GM21825 (cell line): ENCODE measurements at regions not wholly inside any gene's neighbourhood (a gene's known extent, or its start where the extent isn't known, plus 50 kb on each side); places are given as distances from the start of the nearest gene placed in this dataset.
"Not testable (repeated sequence)": the region's sequence is repeated elsewhere in the genome, so short reads cannot be mapped to it uniquely, and the experiment has no call there.

Experiments used
- ATAC-seq: cut with Tn5 transposase; IDR thresholded peaks from one replicate; pipeline ENCODE4 v1.9.1; 2021; ENCODE audit warnings: mild to moderate bottlenecking, moderate library complexity; ENCODE audit not compliant: unreplicated experiment

GRCh38 chr6:121544691-121545090 is 109.2 kb downstream of the GJA1 start:
- no peak for ATAC-seq

GRCh38 chr6:121548131-121548530 is 112.7 kb downstream of the GJA1 start:
- no peak for ATAC-seq

DNA sequence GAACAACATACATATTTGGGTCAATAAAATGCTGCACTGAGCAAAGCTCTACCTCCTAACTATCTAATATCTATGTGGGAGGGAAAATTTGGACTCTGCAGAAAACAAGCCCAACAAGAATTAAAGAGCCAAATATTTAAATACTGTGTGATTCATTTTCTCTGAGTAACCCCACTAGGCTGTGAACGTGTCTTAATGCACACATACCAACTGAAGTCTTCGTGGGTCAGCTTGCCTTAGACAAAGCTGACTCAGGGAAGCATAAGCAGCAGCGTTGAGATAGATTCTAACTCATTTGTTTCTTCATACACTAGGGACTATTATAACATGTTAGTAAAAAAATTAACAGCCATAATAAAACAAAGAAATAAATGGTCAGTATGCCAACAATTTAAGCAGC is 114.3 kb downstream of the GJA1 start:
- no peak for ATAC-seq

GRCh38 chr6:121550491-121551010 is 115.1 kb downstream of the GJA1 start:
- no peak for ATAC-seq

GRCh38 chr6:121555201-121555600 is 119.8 kb downstream of the GJA1 start:
- no peak for ATAC-seq

DNA sequence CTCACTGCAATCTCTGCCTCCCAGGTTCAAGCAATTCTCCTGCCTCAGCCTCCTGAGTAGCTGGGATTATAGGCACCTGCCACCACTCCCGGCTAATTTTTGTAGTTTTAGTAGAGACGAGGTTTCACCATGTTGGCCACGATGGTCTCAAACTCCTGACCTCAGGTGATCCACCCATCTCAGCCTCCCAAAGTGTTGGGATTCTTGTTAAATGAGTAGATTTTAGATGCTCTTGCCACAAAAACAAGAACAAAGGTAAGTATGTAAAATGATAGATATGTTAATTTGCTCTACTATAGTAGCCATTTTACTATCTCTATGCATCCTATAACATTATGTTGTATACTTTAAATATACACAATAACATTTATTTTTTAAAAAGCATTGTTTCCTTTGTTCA is 120.7 kb downstream of the GJA1 start:
- ATAC-seq, result not testable (repeated sequence)

- no peak for ATAC-seq
These were observed 121.9 kb downstream of the GJA1 start for GRCh38 chr6:121557146-121557940.

- ATAC-seq, result no peak
These were observed 124.3 kb downstream of the GJA1 start for GRCh38 chr6:121559611-121560269.

DNA sequence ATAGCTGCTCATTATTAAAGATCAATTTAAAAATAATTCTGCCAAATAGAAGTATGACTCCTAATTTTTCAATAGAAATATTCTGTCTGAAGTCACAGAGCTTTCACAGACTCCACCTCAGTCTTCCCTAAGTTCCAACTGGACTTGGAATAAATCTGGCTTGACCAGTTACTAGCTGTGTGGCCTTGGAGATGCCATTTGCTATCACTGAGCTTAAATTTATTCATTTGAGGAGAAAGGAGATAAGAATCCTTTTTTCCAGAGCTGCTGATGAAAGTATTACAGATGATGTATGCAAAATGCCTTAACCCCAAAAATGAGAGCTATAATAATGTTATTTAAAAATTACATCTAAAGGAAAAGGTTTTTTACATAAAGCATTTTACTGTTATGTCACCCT is 125.0 kb downstream of the GJA1 start:
- ATAC-seq, result no peak

GRCh38 chr6:121563286-121563685 is 127.8 kb downstream of the GJA1 start:
- no peak for ATAC-seq

- not testable (repeated sequence) for ATAC-seq
These were observed 129.1 kb downstream of the GJA1 start for GRCh38 chr6:121564529-121564928.

DNA sequence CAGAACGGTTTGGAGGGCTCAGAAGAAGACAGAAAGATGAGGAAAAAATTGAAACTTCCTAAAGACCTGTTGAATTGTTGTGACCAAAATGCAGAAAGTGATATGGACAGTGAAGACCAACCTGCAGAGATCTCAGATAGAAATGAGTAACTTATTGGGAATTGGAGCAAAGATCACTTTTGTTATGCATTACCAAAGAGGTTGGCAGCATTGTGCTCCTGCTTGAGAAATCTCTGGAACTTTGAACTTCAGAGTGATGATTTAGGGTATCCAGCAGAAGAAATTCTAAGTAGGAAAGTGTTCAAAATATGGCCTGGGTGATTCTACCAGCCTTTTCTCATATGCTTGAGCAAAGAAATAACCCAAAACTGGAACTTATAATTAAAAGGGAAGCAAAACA is 136.0 kb downstream of the GJA1 start:
- no peak for ATAC-seq

DNA sequence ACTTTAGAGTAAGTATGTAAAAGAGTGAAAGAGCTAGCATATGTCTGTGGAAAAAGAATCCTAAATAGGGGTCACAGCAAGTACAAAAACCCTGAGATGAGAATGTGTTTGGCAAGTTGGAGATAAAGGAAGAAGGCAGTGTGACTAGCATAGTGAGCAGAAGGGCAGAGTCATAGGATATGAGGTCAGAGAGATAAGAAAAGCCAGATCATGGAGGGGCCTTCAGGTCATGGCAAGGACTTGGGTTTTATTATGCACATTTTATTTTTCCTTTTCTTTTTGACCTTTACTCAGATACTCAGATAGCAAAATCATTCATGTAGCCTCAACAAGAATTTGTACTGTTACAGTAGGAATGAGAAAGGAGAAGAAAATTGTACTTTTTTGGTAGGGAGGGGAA is 138.0 kb downstream of the GJA1 start:
- no peak for ATAC-seq

GRCh38 chr6:121578216-121578615 is 142.8 kb downstream of the GJA1 start:
- ATAC-seq, result no peak

- ATAC-seq, result no peak
These were observed 144.0 kb downstream of the GJA1 start for GRCh38 chr6:121579478-121579877.

GRCh38 chr6:121581327-121581726 is 145.9 kb downstream of the GJA1 start:
- ATAC-seq, result no peak

- no peak for ATAC-seq
These were observed 146.8 kb downstream of the GJA1 start for GRCh38 chr6:121582262-121582661.

DNA sequence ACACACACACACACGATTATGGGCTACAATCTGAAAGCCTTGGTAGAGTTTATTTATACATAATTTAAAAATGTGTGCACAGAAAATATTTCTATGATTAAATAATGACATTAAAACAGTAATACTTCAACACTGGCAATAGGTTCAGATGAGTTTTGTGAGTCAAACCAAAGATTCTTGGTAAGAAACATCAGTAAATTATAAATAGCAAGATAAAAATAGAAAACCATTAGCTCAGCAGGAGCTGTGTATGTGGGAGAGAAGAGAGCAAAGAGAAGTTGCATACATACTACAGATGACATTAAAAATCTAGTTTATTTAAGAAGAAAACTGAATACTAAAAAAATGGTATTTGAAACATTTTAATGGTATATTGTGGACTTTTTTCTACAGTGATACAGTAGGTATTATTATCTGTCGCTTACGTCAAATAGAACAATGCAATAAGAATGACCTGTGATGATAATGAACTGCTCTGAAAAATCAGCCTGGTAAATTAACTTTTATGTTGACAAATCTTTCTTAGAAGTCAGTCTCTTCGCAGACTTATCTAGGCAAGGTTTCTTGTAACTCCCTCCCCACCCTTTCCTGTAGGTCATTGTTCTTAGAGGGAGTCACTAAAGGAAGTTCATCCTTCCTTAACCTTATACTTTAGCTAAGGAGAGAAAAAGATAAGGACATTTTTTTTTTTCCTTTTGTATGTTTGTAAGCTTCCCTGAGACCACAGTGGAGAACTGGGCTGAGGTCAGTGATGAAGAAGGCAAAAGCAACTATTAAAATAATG is 149.3 kb downstream of the GJA1 start:
- no peak for ATAC-seq

- no peak for ATAC-seq
These were observed 155.0 kb downstream of the GJA1 start for GRCh38 chr6:121590438-121590837.

GRCh38 chr6:121590916-121591315 is 155.5 kb downstream of the GJA1 start:
- ATAC-seq, result no peak

- no peak for ATAC-seq
These were observed 157.0 kb downstream of the GJA1 start for GRCh38 chr6:121592261-121592935.
